22Rv1 (cell line): ENCODE measurements at regions not wholly inside any gene's neighbourhood (a gene's known extent, or its start where the extent isn't known, plus 50 kb on each side); places are given as distances from the start of the nearest gene placed in this dataset.
"Not testable (repeated sequence)": the region's sequence is repeated elsewhere in the genome, so short reads cannot be mapped to it uniquely, and the experiment has no call there.

Source experiments
- ZFX ChIP-seq: fragments of 450-650 bp; IDR thresholded peaks from 2 replicates; pipeline ENCODE4 v1.6.1; 2017; ENCODE audit warnings: antibody characterized with exemption, borderline replicate concordance
- TF ChIP-seq, protein P1 (sequence below): fragments of 450-650 bp; IDR thresholded peaks from 2 replicates; pipeline ENCODE4 v1.5.1; 2017; ENCODE audit warnings: mild to moderate bottlenecking

DNA sequence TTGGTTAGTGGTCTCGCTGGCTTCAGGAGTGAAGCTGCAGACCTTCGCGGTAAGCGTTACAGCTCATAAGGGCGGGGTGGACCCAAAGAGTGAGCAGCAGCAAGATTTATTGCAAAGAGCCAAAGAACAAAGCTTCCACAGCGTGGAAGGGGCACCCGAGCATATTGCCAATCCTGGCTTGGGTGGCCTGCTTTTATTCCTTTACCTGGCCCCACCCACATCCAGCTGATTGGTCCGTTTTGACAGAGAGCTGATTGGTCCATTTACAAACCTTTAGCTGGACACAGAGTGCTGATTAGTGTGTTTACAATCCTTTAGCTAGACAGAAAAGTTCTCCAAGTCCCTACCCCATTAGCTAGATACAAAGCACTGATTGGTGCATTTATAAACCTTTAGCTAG is 69.0 kb upstream of the TOPAZ1 start:
- TF ChIP-seq, protein P1, sequence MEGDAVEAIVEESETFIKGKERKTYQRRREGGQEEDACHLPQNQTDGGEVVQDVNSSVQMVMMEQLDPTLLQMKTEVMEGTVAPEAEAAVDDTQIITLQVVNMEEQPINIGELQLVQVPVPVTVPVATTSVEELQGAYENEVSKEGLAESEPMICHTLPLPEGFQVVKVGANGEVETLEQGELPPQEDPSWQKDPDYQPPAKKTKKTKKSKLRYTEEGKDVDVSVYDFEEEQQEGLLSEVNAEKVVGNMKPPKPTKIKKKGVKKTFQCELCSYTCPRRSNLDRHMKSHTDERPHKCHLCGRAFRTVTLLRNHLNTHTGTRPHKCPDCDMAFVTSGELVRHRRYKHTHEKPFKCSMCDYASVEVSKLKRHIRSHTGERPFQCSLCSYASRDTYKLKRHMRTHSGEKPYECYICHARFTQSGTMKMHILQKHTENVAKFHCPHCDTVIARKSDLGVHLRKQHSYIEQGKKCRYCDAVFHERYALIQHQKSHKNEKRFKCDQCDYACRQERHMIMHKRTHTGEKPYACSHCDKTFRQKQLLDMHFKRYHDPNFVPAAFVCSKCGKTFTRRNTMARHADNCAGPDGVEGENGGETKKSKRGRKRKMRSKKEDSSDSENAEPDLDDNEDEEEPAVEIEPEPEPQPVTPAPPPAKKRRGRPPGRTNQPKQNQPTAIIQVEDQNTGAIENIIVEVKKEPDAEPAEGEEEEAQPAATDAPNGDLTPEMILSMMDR: not testable (repeated sequence)
- not testable (repeated sequence) for TF ChIP-seq ZFX
